Mesenchymal stem cell (in vitro differentiated cells and primary cell): ENCODE measurements at regions not wholly inside any gene's neighbourhood (a gene's known extent, or its start where the extent isn't known, plus 50 kb on each side); places are given as distances from the start of the nearest gene placed in this dataset.

ENCODE experiments used
- DNase-seq: peaks from one replicate; pipeline ENCODE4 v3.0.0-alpha.2; 2013
- H2AFZ ChIP-seq: one replicate; pipeline ENCODE4 v1.6.1; 2013; ENCODE audit warnings: low read depth, mild to moderate bottlenecking, control low read depth, inconsistent platforms, low read length, moderate library complexity
- H2AK5ac ChIP-seq: 2 replicates; pipeline ENCODE4 v1.6.1; 2013; ENCODE audit warnings: low read length, moderate library complexity, mild to moderate bottlenecking, inconsistent platforms; ENCODE audit not compliant: severe bottlenecking
- H2BK120ac ChIP-seq: one replicate; pipeline ENCODE4 v1.6.1; 2013; ENCODE audit warnings: low read depth, mild to moderate bottlenecking, inconsistent platforms, low read length, moderate library complexity
- H2BK12ac ChIP-seq, 2 experiments: one replicate each; pipeline ENCODE4 v1.6.1; 2013; ENCODE audit warnings: inconsistent platforms in 2 of 2, low read length in 2 of 2, mild to moderate bottlenecking in 2 of 2, moderate library complexity in 2 of 2, control low read depth in 1 of 2
- H2BK15ac ChIP-seq: one replicate; pipeline ENCODE4 v1.6.1; 2013; ENCODE audit warnings: mild to moderate bottlenecking, low read depth, inconsistent platforms; ENCODE audit not compliant: poor library complexity, severe bottlenecking
- H2BK5ac ChIP-seq: 2 replicates; pipeline ENCODE4 v1.6.1; 2013; ENCODE audit warnings: low read depth, mild to moderate bottlenecking, low read length, control low read depth, inconsistent platforms; ENCODE audit not compliant: poor library complexity, severe bottlenecking
- H3K14ac ChIP-seq, 2 experiments: one replicate each; pipeline ENCODE4 v1.6.1; 2013; ENCODE audit warnings: inconsistent platforms in 2 of 2, low read length in 2 of 2, control low read depth in 1 of 2, mild to moderate bottlenecking in 1 of 2, moderate library complexity in 1 of 2
- H3K18ac ChIP-seq, 2 experiments: one replicate each; pipeline ENCODE4 v1.6.1; 2013; ENCODE audit warnings: inconsistent platforms in 2 of 2, low read length in 2 of 2, control low read depth in 1 of 2, low read depth in 1 of 2, mild to moderate bottlenecking in 1 of 2
- H3K23ac ChIP-seq, 2 experiments: one replicate each; pipeline ENCODE4 v1.6.1; 2013; ENCODE audit warnings: inconsistent platforms in 2 of 2, low read length in 2 of 2, mild to moderate bottlenecking in 2 of 2, moderate library complexity in 2 of 2, control low read depth in 1 of 2
- H3K27ac ChIP-seq: 2 replicates; pipeline ENCODE4 v1.5.1; 2013; ENCODE audit warnings: mild to moderate bottlenecking, moderate library complexity, low read length, control low read depth, inconsistent platforms; ENCODE audit not compliant: poor library complexity, severe bottlenecking
- H3K27me3 ChIP-seq, 2 experiments: 2 replicates each; pipeline versions ENCODE4 v1.6.1 to v1.7.0; 2013; ENCODE audit warnings: low read length in 2 of 2, mild to moderate bottlenecking in 2 of 2, moderate library complexity in 2 of 2, control low read depth in 1 of 2, inconsistent platforms in 1 of 2; ENCODE audit not compliant: control insufficient read depth in 1 of 2, insufficient read depth in 1 of 2
- H3K36me3 ChIP-seq, 2 experiments: 2 replicates each; pipeline versions ENCODE4 v1.6.1 to v1.7.0; 2013; ENCODE audit warnings: low read length in 2 of 2, control low read depth in 1 of 2, inconsistent platforms in 1 of 2, low read depth in 1 of 2, mild to moderate bottlenecking in 1 of 2; ENCODE audit not compliant: insufficient read depth in 2 of 2, control insufficient read depth in 1 of 2
- H3K4ac ChIP-seq, 2 experiments: one replicate each; pipeline ENCODE4 v1.6.1; 2013; ENCODE audit warnings: inconsistent platforms in 2 of 2, low read length in 2 of 2, mild to moderate bottlenecking in 2 of 2, moderate library complexity in 2 of 2, control low read depth in 1 of 2, low read depth in 1 of 2
- H3K4me1 ChIP-seq: 2 replicates; pipeline ENCODE4 v1.6.1; 2013; ENCODE audit warnings: low read depth, low read length, control low read depth; ENCODE audit not compliant: control insufficient read depth, insufficient read depth
- H3K4me2 ChIP-seq: 2 replicates; pipeline ENCODE4 v1.6.1; 2013; ENCODE audit warnings: low read length, mild to moderate bottlenecking, inconsistent platforms; ENCODE audit not compliant: poor library complexity, severe bottlenecking
- H3K4me3 ChIP-seq, 2 experiments: 2 replicates each; pipeline versions ENCODE4 v1.5.1 to v1.7.0; 2013; ENCODE audit warnings: low read length in 2 of 2, mild to moderate bottlenecking in 2 of 2, control low read depth in 1 of 2, low read depth in 1 of 2; ENCODE audit not compliant: insufficient read depth in 1 of 2
- H3K79me1 ChIP-seq: replicated peaks from 2 replicates; pipeline ENCODE4 v1.6.1; 2013; ENCODE audit warnings: mild to moderate bottlenecking, control low read depth, low read length, inconsistent platforms; ENCODE audit not compliant: poor library complexity, severe bottlenecking
- H3K9ac ChIP-seq: 2 replicates; pipeline ENCODE4 v1.7.0; 2013; ENCODE audit warnings: mild to moderate bottlenecking, low read length, moderate library complexity
- H3K9me3 ChIP-seq: 2 replicates; pipeline ENCODE4 v1.7.0; 2013; ENCODE audit warnings: mild to moderate bottlenecking, low read length; ENCODE audit not compliant: control insufficient read depth
- H4K8ac ChIP-seq: one replicate; pipeline ENCODE4 v1.6.1; 2013; ENCODE audit warnings: inconsistent platforms, mild to moderate bottlenecking, low read length, moderate library complexity
- H4K91ac ChIP-seq: one replicate; pipeline ENCODE4 v1.6.1; 2013; ENCODE audit warnings: mild to moderate bottlenecking, low read length, inconsistent platforms
- WGBS: methylation state at CpG from one replicate; pipeline ENCODE4 v1.1.7; 2013; ENCODE audit warnings: mixed read lengths; 5-methylcytosine and 5-hydroxymethylcytosine counted together

DNA sequence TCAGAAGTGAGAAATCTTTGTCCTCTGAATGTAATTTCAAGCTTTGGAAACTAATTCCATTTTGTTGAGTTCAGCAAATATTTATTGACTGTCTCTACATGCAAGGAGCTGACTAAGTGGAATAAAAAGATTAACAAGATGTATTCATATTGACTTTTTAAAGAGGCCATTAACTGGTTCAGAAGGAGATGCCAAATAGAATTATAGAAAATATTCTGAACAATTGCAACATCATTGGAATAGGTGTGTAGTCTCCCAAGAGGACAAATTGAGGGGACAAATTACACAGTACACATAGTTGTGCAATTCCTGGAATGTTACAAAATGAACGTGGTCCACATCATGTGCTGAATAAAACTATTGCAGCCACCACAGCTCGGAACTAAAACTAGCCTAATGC, 224.2 kb downstream of the NPR3 start:
- H4K91ac ChIP-seq, result no peak overlapping the region
- H2BK5ac ChIP-seq, result no peak overlapping the region
- H3K36me3 ChIP-seq, result no peaks in the 10 kb centered on the region
- no peak overlapping the region for H3K14ac ChIP-seq
- H3K4me1 ChIP-seq, result no peaks in the 10 kb centered on the region
- no peak overlapping the region for H2AK5ac ChIP-seq
- H3K4me3 ChIP-seq, result no peak overlapping the region
- no peaks in the 10 kb centered on the region for H3K27me3 ChIP-seq
- H3K9me3 ChIP-seq, result no peaks in the 10 kb centered on the region
- no peak overlapping the region for H3K4me2 ChIP-seq
- H2BK120ac ChIP-seq, result no peak overlapping the region
- H3K79me1 ChIP-seq, result no peaks in the 10 kb centered on the region
- no peak overlapping the region for H3K23ac ChIP-seq
- DNase-seq, result no peak
- no peak overlapping the region for H2BK12ac ChIP-seq
- H3K18ac ChIP-seq, result no peak overlapping the region
- H3K4ac ChIP-seq, result no peak overlapping the region
- no peak overlapping the region for H4K8ac ChIP-seq
- no peak overlapping the region for H2AFZ ChIP-seq
- H3K9ac ChIP-seq, result no peak overlapping the region
- H2BK15ac ChIP-seq, result no peak overlapping the region
- no peak overlapping the region for H3K27ac ChIP-seq
- 83% methylated on average over 2 of the region's 2 CpGs for WGBS

GRCh38 chr5:32936329-32936728, 225.2 kb downstream of the NPR3 start:
- WGBS, result 90% methylated on average over 2 of the region's 4 CpGs

DNA sequence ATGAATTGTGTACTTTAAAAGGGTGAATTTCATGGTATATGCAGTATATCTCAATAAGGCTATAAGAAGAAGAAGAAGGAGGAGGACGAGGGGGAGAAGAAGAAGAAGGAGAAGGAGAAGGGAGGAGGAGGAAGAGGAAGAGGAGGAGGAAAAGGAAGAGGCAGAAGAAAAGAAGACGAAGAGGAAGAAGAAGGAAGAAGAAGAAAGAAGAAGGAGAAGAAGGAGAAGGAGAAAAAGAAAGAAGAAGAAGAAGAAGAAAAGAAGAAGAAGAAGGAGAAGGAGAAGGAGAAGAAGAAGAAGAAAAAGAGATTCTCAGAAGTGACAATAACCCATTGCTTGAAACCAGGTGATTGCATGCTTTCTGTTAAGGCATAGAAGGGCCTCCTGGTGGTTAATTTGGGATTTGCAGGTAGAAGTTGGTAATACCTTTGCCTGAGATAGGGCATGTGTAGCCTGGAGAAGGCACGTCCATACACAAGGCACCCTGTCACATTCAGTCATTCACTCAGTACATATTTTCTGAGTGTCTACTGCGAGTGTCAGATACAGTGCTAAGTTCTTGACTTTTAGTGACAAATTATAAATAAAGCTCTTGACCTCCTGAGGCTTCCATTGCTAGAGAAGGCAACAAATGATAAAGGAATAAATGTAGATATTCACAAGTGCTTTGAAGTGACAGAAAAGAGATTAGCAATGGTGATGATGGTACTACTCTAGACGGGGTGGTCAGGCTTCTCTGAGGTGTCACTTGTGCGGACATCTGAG, 231.3 kb downstream of the NPR3 start:
- Histone ChIP-seq H2BK12ac (no peak overlapping the region), H3K9me3 (no peaks in the 10 kb centered on the region), H2AFZ (no peak overlapping the region), H2BK120ac (no peak overlapping the region), H3K27ac (no peak overlapping the region), H2BK15ac (no peak overlapping the region), H3K9ac (no peak overlapping the region), H3K4me3 (no peak overlapping the region), H3K23ac (no peak overlapping the region), H2AK5ac (no peak overlapping the region), H3K36me3 (no peaks in the 10 kb centered on the region), H4K8ac (no peak overlapping the region), H3K4ac (no peak overlapping the region), H2BK5ac (no peak overlapping the region), H4K91ac (no peak overlapping the region), H3K18ac (no peak overlapping the region), H3K4me1 (no peaks in the 10 kb centered on the region), H3K4me2 (no peak overlapping the region), H3K27me3 (no peaks in the 10 kb centered on the region), H3K14ac (no peak overlapping the region), H3K79me1 (no peaks in the 10 kb centered on the region)
- WGBS, result 68% methylated on average over 5 of the region's 6 CpGs
- DNase-seq, result peak; percentile 18

More at GRCh38 chr5:32936329-32936728, 225.2 kb downstream of the NPR3 start:
- Histone ChIP-seq H3K4me1 (no peaks in the 10 kb centered on the region), H3K27ac (no peak overlapping the region), H3K9ac (no peak overlapping the region), H3K4me3 (no peak overlapping the region), H2AK5ac (no peak overlapping the region), H3K4me2 (no peak overlapping the region), H2BK5ac (no peak overlapping the region), H3K23ac (no peak overlapping the region), H3K4ac (no peak overlapping the region), H4K91ac (no peak overlapping the region), H2BK120ac (no peak overlapping the region), H4K8ac (no peak overlapping the region), H3K27me3 (no peaks in the 10 kb centered on the region), H3K79me1 (no peaks in the 10 kb centered on the region), H2AFZ (no peak overlapping the region), H3K14ac (no peak overlapping the region), H3K18ac (no peak overlapping the region), H2BK15ac (no peak overlapping the region), H3K9me3 (no peaks in the 10 kb centered on the region), H3K36me3 (no peaks in the 10 kb centered on the region), H2BK12ac (no peak overlapping the region)
- DNase-seq, result no peak

- no peak overlapping the region for H3K4me3 ChIP-seq
- no peak overlapping the region for H3K4me2 ChIP-seq
- H2BK15ac ChIP-seq, result no peak overlapping the region
- H3K23ac ChIP-seq, result no peak overlapping the region
- no peak overlapping the region for H4K91ac ChIP-seq
- DNase-seq, result no peak
- no peaks in the 10 kb centered on the region for H3K79me1 ChIP-seq
- H3K27me3 ChIP-seq, result no peaks in the 10 kb centered on the region
- H4K8ac ChIP-seq, result no peak overlapping the region
- no peak overlapping the region for H2BK120ac ChIP-seq
- WGBS, result 68% methylated on average over 5 of the region's 6 CpGs
- no peak overlapping the region for H3K18ac ChIP-seq
- no peak overlapping the region for H3K4ac ChIP-seq
- no peak overlapping the region for H2AK5ac ChIP-seq
- H2BK12ac ChIP-seq, result no peak overlapping the region
- H2AFZ ChIP-seq, result no peak overlapping the region
- no peaks in the 10 kb centered on the region for H3K9me3 ChIP-seq
- H3K14ac ChIP-seq, result no peak overlapping the region
- no peaks in the 10 kb centered on the region for H3K4me1 ChIP-seq
- H2BK5ac ChIP-seq, result no peak overlapping the region
- H3K9ac ChIP-seq, result no peak overlapping the region
- H3K27ac ChIP-seq, result no peak overlapping the region
- H3K36me3 ChIP-seq, result no peaks in the 10 kb centered on the region
Observed at GRCh38 chr5:32949286-32949970, 238.3 kb downstream of the NPR3 start.
